ENCODE measurements at regions not wholly inside any gene's neighbourhood (a gene's known extent, or its start where the extent isn't known, plus 50 kb on each side); places are given as distances from the start of the nearest gene placed in this dataset.

DNA sequence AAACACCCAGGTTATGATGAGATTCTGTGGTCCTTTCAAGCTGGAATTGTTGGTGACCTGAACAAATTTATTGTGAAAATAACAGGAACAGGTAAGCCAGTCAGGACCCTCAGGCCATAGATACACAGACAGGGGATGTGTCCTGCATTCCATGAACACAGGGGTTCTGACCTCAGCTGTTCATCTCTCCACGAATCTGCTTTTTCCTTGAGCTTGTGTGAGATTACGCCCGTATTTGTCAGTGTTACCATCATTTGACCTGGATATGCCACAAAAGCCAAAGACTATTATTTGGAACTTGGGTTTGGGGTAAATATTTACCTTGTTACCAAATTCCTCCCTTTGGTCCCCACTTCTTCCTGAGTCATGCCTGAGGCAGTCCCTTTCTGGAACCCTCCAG lies 288.9 kb downstream of the PREX1 start:
- TF ChIP-seq POLR2A (IDR thresholded peaks at IDR 0.05), result no peak
- no peak for TF ChIP-seq CTCF (IDR thresholded peaks at IDR 0.05)
